ENCODE measurements at regions not wholly inside any gene's neighbourhood (a gene's known extent, or its start where the extent isn't known, plus 50 kb on each side); places are given as distances from the start of the nearest gene placed in this dataset.

DNA sequence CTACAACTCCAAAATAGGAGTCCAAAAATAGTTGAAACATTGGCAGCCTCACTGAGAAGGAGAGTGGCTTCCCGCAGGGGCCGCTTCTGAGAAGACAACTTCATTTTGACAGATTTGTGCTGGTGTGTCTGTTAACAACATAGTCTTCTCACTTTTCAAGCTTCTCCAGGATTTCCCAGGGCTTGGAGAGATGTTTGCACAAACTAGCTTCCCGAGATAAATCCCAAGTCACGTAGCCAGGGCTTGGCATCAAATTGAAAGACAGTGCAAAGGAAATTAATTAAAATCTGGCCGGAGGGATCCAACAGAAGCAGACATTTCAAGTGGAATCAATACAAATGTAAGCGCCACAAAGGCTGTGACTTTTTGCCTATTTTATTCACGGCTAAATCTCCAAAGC, 630.2 kb downstream of the DHX35 start:
- no peak for DNase-seq (ENCODE audit: low read depth in 2 of 2)

DNA sequence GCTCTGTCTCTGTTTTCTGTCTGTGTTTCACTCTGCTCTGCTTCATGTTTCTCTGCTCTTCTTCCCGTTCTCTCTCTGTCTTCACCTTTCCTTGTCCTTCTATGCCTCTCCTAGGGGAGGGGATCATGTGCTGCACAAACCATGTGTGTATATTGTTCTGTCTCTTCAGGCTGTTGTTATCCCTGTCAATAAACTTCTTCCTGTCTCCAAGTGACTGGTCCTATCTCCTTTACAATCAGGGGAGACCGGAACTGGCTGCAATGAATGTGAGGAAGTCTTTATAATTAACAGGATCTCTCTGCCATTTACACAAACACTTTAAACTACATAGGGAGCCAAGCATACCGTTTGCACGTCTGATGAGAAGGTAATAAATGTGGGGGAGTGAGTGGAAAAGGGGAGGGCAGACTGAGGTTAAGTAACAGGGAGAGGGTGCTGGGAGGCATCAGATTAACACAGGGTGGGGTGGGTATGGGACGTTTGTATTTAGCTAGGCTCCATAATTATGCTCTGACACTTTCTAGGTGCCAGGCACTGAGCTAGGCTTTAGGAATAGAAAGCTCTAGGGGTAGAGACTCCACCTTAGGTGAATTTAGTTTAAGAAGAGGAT, 626.1 kb downstream of the DHX35 start:
- no peak for DNase-seq (ENCODE audit: low read depth in 2 of 2)

DNA sequence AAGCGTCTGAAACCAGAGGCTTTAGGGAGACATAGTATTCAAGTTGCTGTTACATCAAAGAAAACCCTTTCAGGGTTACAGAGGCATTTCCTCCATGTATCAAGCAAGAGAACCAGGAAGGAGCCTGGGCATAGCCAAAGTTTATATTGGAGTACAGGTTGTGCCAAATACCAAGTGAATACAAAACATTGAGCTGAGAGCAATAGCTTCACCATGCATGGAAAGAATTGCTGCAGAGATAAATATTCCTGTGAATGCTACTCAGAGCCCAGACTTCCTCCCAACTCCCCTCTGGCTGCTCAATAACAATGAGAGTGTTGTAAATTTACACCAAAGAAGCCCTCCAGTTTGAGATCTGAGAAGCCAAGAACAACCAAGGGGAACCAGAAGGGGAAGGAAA, 618.9 kb downstream of the DHX35 start:
- DNase-seq (ENCODE audit: low read depth in 2 of 2): no peak

DNA sequence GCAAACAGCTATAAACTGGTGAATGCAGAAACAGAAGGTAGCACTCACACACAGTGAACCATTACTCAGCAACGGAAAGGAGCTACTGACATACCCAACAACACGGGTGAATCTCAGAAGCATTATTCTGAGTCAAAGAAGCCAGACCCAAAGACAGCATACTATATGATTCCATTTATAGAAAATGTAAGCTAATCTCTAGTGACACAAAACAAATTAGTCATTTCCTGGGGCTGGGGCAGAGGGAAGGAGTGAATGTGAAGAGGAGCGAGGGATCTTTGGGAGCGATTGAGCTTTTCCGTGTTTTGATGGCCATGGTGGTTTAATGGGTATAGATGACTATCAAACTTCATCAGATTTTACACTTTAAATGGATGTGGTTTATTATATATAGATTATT, 614.6 kb downstream of the DHX35 start:
- no peak for DNase-seq (ENCODE audit: low read depth in 2 of 2)

DNA sequence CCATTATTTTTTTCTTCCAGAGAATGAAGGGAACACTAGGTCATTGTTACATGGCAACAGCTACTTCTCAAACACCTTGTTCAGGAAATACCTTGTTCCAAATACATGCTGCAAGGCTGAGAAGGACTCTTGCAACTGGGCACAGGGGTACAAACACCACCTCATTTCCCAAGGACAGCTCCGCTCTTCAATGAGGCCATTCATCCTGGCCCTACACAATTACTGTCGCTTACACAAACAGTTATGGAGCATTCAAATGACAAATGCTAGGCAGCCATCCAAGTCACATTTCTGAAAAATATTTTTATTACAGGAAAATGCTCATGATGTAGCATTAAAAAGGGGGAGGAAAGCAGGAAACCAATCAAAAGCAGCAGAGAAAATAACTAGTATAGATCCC, 611.9 kb downstream of the DHX35 start:
- DNase-seq (ENCODE audit: low read depth in 2 of 2): peak in 1 of 2 donors; percentile 50

DNA sequence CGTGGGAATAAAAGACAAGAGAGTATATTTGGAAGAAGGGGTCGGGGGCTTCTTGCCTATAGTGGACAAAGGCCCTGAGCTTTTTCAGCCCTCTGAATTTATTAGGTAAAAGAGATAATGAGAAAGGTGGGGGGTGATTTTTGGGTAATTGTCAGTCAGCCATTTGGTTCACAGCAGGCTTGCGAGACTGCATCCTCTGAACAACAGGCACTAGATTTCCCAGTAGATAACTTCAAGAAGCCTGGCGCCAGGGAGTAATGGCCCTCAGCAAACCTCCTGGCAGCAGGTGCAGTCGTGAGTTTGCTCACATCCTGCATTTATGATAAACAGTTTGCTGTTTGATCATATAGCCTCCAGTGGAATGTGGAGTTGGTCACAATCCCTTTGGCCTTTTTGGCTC, 609.0 kb downstream of the DHX35 start:
- no peak for DNase-seq (ENCODE audit: low read depth in 2 of 2)

DNA sequence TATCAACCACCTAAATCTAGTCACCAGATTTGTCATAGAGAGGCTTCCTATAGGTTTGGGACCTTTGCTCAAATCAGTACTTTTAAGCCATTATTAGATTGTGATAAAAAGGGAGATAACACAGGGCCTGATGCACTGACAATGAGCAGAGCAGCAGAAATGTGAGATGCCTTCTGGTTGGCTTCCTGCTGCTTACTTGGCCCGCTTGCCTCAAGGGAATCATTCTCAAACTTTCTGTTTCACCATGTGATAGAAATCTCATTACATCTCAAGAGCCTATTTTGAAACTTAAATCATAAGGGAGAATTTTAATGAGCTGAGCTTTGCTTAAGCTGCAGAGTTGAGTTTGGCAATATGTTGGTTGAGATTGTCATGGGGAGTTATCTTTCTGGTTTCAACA, 606.0 kb downstream of the DHX35 start:
- DNase-seq (ENCODE audit: low read depth in 2 of 2): no peak

DNA sequence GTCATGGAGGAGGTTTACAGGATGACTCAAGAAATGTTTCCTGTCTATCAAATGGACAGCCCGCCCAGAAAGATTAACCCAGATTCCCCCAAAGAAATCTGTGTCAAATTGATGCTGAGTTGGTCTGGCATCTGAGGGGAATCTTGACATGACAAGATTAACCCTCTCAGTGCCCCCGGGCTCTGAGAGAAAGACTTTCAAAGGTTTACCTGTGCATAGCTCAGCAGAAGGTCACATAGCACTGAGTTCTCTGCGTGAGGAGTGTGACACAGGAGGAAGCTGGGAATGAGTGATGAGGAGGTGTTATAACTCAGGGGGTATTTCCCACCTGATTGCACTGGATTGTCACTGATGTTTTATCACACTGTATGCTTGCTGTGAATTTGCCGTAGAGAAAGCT, 601.2 kb downstream of the DHX35 start:
- DNase-seq (ENCODE audit: low read depth in 2 of 2): no peak

DNA sequence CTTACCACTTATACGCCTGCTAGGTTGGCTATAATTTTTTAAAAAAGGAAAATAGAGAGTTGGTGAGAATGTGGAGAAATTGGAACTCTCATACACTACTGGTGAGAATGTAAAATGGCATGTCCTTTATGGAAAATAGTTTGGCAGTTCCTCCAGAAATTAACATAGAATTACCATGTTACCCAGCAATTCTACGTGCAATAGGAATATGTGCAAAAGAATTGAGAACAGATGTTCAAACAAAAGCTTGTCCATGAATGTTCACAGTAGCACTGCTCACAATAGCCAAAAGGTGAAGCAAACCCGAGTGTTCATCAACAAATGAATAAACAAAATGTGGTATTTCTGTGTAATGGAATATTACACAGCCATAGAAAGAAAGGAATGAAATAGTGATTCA, 592.2 kb downstream of the DHX35 start:
- no peak for DNase-seq (ENCODE audit: low read depth in 2 of 2)

DNA sequence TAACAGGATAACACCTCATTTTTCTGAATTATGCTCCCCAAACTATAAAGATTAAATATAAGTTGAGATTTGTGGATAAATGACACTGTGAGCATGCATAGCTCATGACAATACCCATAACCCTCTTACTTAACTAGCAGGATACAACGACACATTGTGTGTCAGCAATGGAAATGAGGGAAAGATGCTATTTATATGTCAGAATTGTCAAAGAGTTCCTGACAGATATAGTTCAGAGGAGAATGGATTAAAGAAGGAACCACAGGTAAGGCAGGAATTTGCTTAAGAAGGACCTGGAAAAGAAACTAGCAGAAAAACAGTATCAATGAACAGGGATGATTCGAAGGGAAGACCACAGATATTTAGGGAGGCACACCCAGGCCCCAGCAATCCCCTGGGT, 591.0 kb downstream of the DHX35 start:
- no peak for DNase-seq (ENCODE audit: low read depth in 2 of 2)

DNA sequence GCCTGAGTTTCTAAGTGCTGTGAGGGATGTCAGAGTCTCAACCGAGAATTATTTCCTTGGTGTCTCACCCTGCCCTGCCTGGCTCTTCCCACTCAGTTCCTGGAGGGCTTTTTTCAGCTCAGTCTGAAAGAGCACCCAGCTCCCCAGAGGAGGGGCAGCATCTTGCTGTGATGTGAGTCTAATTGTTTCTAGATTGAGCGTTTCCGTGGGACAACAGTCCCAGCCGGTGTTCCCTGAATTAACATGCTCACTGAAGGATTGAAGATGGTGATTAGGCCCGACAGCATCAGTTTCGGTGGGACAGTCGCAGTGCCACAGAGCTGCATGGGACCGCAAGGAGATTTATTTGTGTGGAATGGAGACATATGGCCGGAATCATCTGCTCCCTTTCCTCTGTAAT, 587.6 kb downstream of the DHX35 start:
- DNase-seq (ENCODE audit: low read depth in 2 of 2): no peak

DNA sequence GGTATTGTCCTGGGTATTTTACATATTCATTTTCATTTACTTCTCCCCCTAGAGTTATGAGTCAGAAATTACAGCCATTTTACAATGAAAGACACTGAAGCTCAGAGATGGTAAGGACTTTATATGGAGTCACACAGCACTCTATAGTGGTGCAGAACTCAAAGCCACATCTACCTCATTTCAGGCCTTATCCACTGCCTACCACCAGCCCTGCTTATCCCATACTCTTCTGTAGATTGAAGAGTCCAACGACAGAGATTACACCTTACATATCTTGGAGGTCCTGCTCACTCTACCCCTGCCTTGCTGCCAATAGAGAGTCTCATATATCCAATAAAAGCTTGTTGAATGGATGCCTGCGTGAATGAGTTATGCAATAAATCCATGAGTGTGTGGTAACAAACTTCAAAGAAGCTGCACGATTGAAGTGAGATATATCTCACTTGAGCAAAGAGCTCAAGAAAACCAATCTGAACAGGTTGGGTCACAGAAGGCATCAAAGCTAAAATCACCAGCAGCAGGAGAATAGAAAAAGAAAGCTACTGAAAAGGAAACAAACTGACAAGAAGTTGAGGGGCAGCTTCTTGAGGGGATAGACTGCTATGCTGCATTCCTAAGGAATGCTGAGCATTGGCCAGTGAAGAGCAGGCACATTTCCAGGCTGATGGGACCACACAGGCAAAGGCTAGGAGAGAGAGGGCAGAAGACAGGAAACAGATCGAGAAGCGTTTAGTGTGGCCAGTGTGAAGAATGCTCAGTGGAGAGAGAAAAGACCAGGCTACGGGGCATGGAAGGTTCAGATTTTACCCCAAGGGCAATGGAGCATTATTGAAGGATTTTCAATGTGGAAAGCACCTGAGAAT, 585.6 kb downstream of the DHX35 start:
- DNase-seq (ENCODE audit: low read depth in 2 of 2): no peak

DNA sequence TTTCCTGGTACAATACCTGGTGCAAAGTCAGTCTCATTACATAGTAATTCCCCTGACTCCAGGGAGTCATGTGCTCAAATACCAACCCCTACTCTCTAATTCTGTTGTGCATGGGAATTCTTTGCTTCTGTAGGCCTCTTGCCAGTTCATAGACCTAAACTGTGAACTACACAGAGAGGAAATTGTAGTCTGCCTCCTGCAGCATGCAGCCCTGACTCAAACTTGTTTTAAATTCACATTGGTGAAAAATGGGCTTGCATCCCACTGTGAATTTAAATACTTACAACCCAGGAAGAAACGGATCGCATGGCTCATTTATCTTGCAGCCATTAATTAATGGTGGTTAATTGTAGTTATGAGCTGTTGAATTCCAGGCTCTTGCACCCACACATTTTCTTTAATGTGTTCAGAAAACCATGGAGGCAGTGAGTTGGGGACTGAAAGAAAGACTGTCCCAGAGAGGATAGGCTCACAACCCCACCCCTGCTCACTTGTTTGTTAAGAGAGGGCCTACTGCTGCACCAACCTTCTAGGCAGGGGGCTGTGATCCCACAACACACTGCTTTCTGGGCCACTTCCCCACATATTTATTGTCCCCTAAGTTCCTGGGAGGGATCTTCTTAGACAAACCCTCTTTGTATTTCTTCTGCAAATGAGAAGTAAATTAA, 579.1 kb downstream of the DHX35 start:
- no peak for DNase-seq (ENCODE audit: low read depth in 2 of 2)

DNA sequence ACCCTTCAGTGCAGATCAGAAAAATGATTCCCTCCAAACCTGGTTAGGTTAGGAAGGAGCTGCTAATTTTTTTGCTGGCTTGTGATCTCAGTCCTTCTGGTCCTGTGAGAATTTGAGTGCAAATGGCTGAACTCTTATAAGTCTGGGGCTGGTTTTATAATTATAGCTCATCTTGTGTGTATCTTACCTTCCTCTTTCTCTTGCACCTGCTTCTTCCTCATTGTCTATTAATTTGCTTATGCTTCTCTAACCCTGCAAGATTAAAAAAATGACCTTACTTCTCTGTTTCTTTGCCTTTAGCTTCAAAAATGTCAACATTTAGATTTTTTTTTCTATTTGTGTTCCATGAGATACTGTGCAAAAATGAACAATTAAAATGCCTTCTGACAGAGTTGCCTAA, 576.2 kb downstream of the DHX35 start:
- DNase-seq (ENCODE audit: low read depth in 2 of 2): no peak

DNA sequence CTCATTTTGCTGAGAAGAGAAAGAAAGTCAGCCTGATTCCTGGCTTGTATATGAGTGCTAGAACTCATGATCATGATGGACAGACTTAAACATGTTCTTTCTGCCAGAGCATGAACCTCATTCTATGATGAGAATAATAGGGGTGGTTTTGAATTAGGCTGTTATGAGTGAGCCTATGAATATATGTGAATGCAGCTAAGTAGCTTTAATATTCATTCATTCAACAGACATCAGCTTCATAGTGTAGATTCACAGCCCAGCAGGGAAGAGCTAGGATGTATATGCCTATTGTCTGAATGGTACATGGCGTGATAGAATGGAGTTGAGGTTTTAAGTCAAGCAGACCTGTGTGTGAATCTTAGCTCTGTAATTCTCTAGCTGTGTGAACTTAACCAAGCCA, 573.2 kb downstream of the DHX35 start:
- no peak for DNase-seq (ENCODE audit: low read depth in 2 of 2)

DNA sequence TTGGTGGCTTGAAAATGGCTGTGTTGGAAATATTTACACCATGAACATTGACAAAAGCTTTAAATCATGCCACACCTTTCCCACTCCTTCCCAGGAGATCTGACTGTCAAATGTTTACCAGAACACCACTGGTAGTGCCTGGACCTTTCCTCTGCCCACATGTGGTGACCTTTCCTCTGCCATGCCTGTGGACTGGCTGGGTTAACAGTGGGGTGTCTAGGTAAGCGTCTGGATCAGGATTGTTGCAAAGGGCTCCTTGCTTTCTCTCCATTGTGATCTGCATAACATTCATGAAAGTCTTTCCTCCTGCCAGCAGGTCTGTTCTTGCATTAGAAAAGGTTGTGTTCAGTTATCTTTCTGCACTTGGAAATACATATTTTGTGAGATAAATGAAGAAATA, 572.7 kb downstream of the DHX35 start:
- no peak for DNase-seq (ENCODE audit: low read depth in 2 of 2)

DNA sequence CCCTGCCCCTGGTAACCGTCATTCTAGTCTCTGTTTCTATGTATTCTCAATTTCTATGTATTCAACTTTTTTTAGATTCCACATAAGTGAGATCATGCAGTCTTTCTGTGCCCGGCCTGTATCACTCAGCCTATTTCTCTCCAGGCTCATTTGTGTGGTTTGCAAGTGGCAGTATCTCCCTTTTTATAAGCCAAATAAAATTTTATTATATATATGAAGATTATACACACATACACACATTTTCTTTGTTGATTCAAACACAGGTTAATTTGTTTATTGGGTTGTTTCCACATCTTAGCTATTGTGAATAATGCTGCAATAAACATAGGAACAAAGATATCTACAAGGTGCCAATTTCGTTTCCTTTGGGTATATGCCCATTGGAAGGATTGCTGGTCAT, 571.7 kb downstream of the DHX35 start:
- DNase-seq (ENCODE audit: low read depth in 2 of 2): no peak

DNA sequence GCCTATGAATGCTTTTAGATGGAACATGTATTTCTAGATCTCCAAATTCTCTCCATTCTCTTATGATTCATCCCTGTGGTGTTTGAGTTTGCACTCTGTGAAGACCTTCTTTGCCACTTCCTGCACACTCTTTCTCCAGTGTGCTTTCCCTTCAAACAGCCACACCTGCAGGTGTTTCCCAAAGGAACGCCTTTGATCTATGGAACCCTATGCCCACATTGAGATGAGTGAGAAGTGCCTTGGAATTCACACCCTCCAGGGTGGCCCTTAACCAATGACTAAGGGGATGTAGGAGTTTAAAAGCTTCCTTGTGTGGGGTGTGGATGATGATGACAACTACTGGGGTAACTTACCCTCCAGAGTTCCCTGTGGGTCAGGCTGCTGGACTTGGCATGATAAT, 570.1 kb downstream of the DHX35 start:
- DNase-seq (ENCODE audit: low read depth in 2 of 2): no peak

DNA sequence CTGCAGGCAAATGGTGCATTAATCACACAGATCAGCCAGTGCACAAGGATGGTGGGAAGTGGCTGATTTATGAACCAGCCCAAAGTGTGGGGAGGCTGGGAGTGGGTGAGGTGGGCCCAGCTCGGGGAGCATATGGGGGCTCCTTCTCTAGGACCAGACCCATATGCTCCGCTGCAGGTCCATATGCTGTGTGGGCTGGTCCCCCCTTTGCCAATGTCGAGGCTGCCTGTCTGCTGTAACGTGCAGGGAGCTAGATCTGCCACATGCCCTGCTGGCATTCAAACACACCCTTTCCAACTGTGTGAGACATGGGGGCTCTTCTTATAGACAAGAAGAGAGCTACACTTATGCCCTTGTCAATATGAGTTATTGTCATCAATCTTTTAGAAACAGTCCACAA, 566.3 kb downstream of the DHX35 start:
- DNase-seq (ENCODE audit: low read depth in 2 of 2): no peak

DNA sequence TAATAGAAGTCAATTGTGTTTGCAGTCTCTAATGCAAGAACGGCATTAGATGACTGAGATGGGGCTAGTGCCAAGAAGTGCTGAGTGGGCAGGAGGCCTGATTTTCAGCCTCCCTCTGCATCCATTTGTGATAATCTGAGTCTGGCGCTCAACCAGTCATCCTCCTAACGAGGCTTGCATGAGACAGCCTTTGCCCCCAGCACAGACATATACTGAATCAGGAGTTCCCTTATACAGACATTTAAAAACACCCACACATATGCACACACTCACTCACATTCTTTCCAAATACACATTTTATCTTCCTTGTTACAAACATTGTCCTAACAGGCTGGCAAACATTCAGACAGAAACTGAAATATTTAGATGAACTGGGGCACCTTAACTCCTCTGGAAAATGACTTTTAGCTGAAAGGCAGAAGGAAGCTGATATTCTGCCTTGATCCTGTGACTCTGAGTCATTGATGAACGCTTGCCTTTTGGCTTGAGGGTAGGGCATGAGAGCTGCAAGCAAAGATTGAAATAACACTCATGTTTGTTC, 562.3 kb downstream of the DHX35 start:
- no peak for DNase-seq (ENCODE audit: low read depth in 2 of 2)

DNA sequence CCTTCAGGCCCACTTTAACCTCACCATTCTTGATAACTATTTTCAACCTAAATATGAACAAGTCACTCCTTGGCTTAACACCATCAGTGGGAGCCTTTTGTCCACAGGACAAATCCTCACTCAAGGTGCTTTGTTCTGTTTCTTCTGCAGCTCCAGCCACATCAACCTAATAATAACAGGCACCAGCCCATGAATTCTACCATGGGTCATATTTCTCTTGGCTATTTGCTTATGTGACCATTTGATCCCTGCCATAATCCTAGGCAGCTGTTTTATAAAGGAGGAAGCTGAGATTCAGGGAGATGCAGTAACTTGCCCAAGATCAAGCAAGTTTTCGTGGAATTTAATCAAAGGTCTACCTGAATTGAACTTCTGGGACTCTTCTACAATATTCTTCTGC, 561.3 kb downstream of the DHX35 start:
- no peak for DNase-seq (ENCODE audit: low read depth in 2 of 2)

DNA sequence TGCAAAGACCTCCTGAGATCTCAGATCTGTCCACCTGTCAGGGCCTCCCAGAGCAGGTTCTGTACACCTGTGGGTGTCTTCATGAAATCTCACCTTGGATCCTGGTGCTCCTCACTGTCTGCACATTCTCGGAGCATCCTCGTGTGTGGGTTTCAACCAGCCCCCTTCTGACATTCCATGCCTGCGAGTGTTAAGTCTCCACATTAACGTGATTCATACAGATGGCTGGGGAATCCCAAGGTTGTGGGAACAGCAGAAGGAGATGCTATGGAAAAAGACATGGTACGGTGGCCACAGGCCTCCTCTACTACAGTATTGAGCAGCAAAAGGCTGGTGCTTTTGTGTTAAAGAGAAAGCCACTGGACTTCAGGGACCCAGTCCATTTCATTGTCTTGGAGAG, 556.5 kb downstream of the DHX35 start:
- no peak for DNase-seq (ENCODE audit: low read depth in 2 of 2)

DNA sequence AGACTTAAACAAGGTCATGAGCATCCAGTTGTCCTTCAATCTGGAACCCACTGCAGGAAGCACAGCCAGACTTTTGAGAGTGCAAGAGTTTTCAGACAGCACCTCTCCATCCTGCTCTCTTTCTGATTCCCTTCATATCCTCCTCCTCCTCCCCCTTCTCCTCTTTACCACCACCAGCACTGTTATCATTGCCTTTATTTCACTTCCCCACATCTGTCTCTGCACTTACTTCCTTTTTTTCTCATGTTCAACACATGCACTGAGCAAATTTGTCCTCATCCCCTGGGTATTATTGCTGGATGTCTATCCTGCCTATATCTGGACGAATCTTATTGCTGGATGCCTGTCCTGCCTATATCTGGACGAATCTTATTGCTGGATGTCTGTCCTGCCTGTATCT, 554.8 kb downstream of the DHX35 start:
- no peak for DNase-seq (ENCODE audit: low read depth in 2 of 2)

Data from lung microvascular endothelial cell (primary cell).